DOHH2 (cell line): ENCODE measurements at regions not wholly inside any gene's neighbourhood (a gene's known extent, or its start where the extent isn't known, plus 50 kb on each side); places are given as distances from the start of the nearest gene placed in this dataset.

ENCODE experiments used
- CTCF ChIP-seq: fragments of 200-600 bp; sonication (generic); IDR thresholded peaks from one replicate; pipeline ENCODE4 v1.5.1; 2014; ENCODE audit warnings: antibody characterized with exemption, mild to moderate bottlenecking, low read depth, low read length; ENCODE audit not compliant: poor library complexity, severe bottlenecking
- EZH2phosphoT487 ChIP-seq: fragments of 200-600 bp; sonication (generic); IDR thresholded peaks from 2 replicates; pipeline ENCODE4 v1.6.1; 2017; ENCODE audit warnings: borderline replicate concordance, mild to moderate bottlenecking, antibody characterized with exemption, low read length, moderate library complexity, mixed read lengths

- no peak for TF ChIP-seq EZH2phosphoT487
- no peak for TF ChIP-seq CTCF
Measured at GRCh38 chr4:42234817-42235216, 82.4 kb upstream of the BEND4 start.
